Neuronal stem cell (in vitro differentiated cells): ENCODE measurements at regions not wholly inside any gene's neighbourhood (a gene's known extent, or its start where the extent isn't known, plus 50 kb on each side); places are given as distances from the start of the nearest gene placed in this dataset.

Source experiments
- DNase-seq: peaks from one replicate; pipeline ENCODE4 v3.0.0-alpha.2; 2013; ENCODE audit warnings: low spot score
- H2AFZ ChIP-seq: one replicate; pipeline ENCODE4 v1.6.1; 2013; ENCODE audit warnings: mild to moderate bottlenecking, low read length, inconsistent platforms
- H2AK5ac ChIP-seq: 2 replicates; pipeline ENCODE4 v1.6.1; 2013; ENCODE audit warnings: low read depth, mild to moderate bottlenecking, inconsistent platforms, low read length, moderate library complexity, mixed read lengths
- H2BK120ac ChIP-seq: 2 replicates; pipeline ENCODE4 v1.6.1; 2013; ENCODE audit warnings: low read depth, mild to moderate bottlenecking, inconsistent platforms, low read length, moderate library complexity, mixed read lengths
- H2BK12ac ChIP-seq: one replicate; pipeline ENCODE4 v1.6.1; 2013; ENCODE audit warnings: low read length, inconsistent platforms
- H2BK15ac ChIP-seq: 2 replicates; pipeline ENCODE4 v1.6.1; 2013; ENCODE audit warnings: mild to moderate bottlenecking, low read length, inconsistent platforms, mixed read lengths
- H2BK5ac ChIP-seq: one replicate; pipeline ENCODE4 v1.6.1; 2013; ENCODE audit warnings: inconsistent platforms, mild to moderate bottlenecking, low read length, moderate library complexity
- H3K14ac ChIP-seq: one replicate; pipeline ENCODE4 v1.6.1; 2013; ENCODE audit warnings: low read length, inconsistent platforms
- H3K18ac ChIP-seq: 2 replicates; pipeline ENCODE4 v1.6.1; 2013; ENCODE audit warnings: low read length, inconsistent platforms
- H3K23ac ChIP-seq: 2 replicates; pipeline ENCODE4 v1.6.1; 2013; ENCODE audit warnings: low read depth, mild to moderate bottlenecking, mixed read lengths, low read length, inconsistent platforms; ENCODE audit not compliant: poor library complexity
- H3K27ac ChIP-seq: replicated peaks from 3 replicates; pipeline ENCODE4 v1.5.1; 2013; ENCODE audit warnings: low read length, inconsistent platforms
- H3K27me3 ChIP-seq, 3 experiments: 2 replicates each; pipeline ENCODE4 v1.6.1; 2013; ENCODE audit warnings: low read length in 3 of 3, mild to moderate bottlenecking in 2 of 3, inconsistent platforms in 1 of 3, low read depth in 1 of 3, mixed read lengths in 1 of 3, moderate library complexity in 1 of 3; ENCODE audit not compliant: control insufficient read depth in 3 of 3, insufficient read depth in 3 of 3
- H3K36me3 ChIP-seq, 2 donors: replicated peaks in 1 of 2; 2 replicates each; pipeline ENCODE4 v1.6.1; 2013; ENCODE audit warnings: low read length in 2 of 2; ENCODE audit not compliant: control insufficient read depth in 2 of 2, insufficient read depth in 2 of 2
- H3K4ac ChIP-seq: 2 replicates; pipeline ENCODE4 v1.6.1; 2013; ENCODE audit warnings: inconsistent platforms, mild to moderate bottlenecking, low read length, moderate library complexity
- H3K4me1 ChIP-seq, 2 donors: 1 replicate in 1 of 2; 2 replicates in 1 of 2; pipeline ENCODE4 v1.6.1; 2013; ENCODE audit warnings: low read length in 2 of 2, low read depth in 1 of 2; ENCODE audit not compliant: control insufficient read depth in 2 of 2, insufficient read depth in 1 of 2
- H3K4me2 ChIP-seq: one replicate; pipeline ENCODE4 v1.6.1; 2013; ENCODE audit warnings: mild to moderate bottlenecking, low read length, inconsistent platforms; ENCODE audit not compliant: insufficient read depth, poor library complexity, severe bottlenecking
- H3K4me3 ChIP-seq, 2 donors: 2 replicates each; pipeline ENCODE4 v1.5.1; 2013; ENCODE audit warnings: low read length in 2 of 2, mild to moderate bottlenecking in 2 of 2, inconsistent platforms in 1 of 2, moderate library complexity in 1 of 2
- H3K79me1 ChIP-seq: one replicate; pipeline ENCODE4 v1.6.1; 2013; ENCODE audit warnings: low read depth, mild to moderate bottlenecking, inconsistent platforms, low read length, moderate library complexity
- H3K9ac ChIP-seq: one replicate; pipeline ENCODE4 v1.6.1; 2013; ENCODE audit warnings: mild to moderate bottlenecking, low read depth, low read length, inconsistent platforms; ENCODE audit not compliant: poor library complexity
- H3K9me3 ChIP-seq, 2 donors: replicated peaks in 1 of 2; 2 replicates each; pipeline versions ENCODE3 to v1.6.1; 2013; ENCODE audit warnings: low read length in 2 of 2, mild to moderate bottlenecking in 2 of 2, inconsistent platforms in 1 of 2, low read depth in 1 of 2, mixed read lengths in 1 of 2, moderate library complexity in 1 of 2; ENCODE audit not compliant: control insufficient read depth in 2 of 2, insufficient read depth in 1 of 2
- H4K8ac ChIP-seq: one replicate; pipeline ENCODE4 v1.6.1; 2013; ENCODE audit warnings: low read depth, mild to moderate bottlenecking, inconsistent platforms, low read length, moderate library complexity
- H4K91ac ChIP-seq: one replicate; pipeline ENCODE4 v1.6.1; 2013; ENCODE audit warnings: low read length, low read depth, mild to moderate bottlenecking, inconsistent platforms; ENCODE audit not compliant: poor library complexity
- WGBS, 2 donors: extraction: QIAGEN DNeasy Blood & Tissue Kit; methylation state at CpG; one replicate each; pipeline ENCODE4 v1.1.7; 2013; ENCODE audit warnings: missing lambda C conversion rate in 2 of 2, mixed read lengths in 1 of 2; ENCODE audit not compliant: insufficient read length in 2 of 2, insufficient replicate concordance in 1 of 2; ENCODE audit errors: extremely low coverage in 2 of 2; 5-methylcytosine and 5-hydroxymethylcytosine counted together

DNA sequence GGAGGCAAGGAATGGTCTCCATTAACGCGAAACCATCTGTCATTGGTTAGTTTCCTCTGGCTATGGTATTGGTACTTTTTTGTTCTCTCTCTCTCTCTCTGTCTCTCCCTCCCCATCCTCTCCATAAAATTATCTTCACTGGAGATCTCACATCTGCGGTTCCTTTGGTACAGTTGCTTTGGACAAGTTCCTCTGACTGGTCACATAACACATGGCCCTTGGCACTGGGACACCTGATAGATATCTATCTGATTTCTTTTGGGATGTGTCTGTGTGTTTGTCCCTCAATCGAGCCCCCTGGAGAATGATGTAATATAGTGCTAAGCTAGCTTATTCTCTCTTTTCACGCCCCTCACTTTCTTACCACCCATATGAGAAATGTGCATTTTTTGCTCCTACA, 682.0 kb upstream of the B3GALT2 start:
- Histone ChIP-seq H3K79me1 (no peaks in the 10 kb centered on the region), H2BK120ac (no peak overlapping the region), H4K8ac (no peak overlapping the region), H3K4me3 (no peak overlapping the region), H3K27ac (no peak overlapping the region), H3K4me2 (no peak overlapping the region), H3K23ac (no peak overlapping the region), H3K18ac (no peak overlapping the region), H3K9me3 (no peaks in the 10 kb centered on the region), H3K27me3 (no peaks in the 10 kb centered on the region), H2AK5ac (no peak overlapping the region), H2BK12ac (no peak overlapping the region), H2BK5ac (no peak overlapping the region), H4K91ac (no peak overlapping the region), H3K4ac (no peak overlapping the region), H2BK15ac (no peak overlapping the region), H2AFZ (no peak overlapping the region), H3K36me3 (no peaks in the 10 kb centered on the region), H3K14ac (no peak overlapping the region), H3K9ac (no peak overlapping the region), H3K4me1 (no peaks in the 10 kb centered on the region)
- DNase-seq, result no peak
- WGBS, 2 donors, result no CpG with 5 or more reads among the region's 5 CpGs

DNA sequence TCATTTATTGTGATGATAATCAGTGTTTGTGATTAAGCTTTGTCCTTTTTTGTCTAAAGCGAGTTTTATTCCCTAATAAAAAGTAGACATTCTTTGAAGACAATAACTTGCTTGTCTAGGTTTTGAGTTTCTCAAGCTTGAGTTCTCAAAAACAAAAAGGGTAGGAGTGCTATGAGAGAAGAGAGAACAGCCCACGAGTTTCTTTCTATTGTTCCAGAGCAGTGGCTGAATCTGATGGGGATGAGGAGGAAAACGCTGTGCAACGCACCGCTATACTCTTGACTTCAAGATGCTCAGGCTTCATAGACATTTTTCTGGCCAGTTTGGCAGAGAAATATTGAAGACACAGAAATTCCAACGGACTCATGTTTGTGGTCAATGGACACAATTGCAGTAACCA, 669.8 kb upstream of the B3GALT2 start:
- no peak overlapping the region for H3K4ac ChIP-seq
- no peaks in the 10 kb centered on the region for H3K36me3 ChIP-seq
- H3K27ac ChIP-seq, result no peak overlapping the region
- peak; percentile 27 for DNase-seq
- no CpG with 5 or more reads among the region's 6 CpGs for WGBS, 2 donors
- peak overlapping the region; percentile 8 for H2AFZ ChIP-seq
- H3K9me3 ChIP-seq, result no peaks in the 10 kb centered on the region
- H2BK15ac ChIP-seq, result no peak overlapping the region
- H3K14ac ChIP-seq, result no peak overlapping the region
- H2BK12ac ChIP-seq, result no peak overlapping the region
- no peak overlapping the region for H4K91ac ChIP-seq
- H3K4me2 ChIP-seq, result no peak overlapping the region
- no peak overlapping the region for H4K8ac ChIP-seq
- no peak overlapping the region for H3K4me3 ChIP-seq
- no peak overlapping the region for H3K18ac ChIP-seq
- H2BK120ac ChIP-seq, result no peak overlapping the region
- H3K79me1 ChIP-seq, result no peaks in the 10 kb centered on the region
- no peak overlapping the region for H2AK5ac ChIP-seq
- H3K23ac ChIP-seq, result no peak overlapping the region
- H3K9ac ChIP-seq, result no peak overlapping the region
- H3K27me3 ChIP-seq, result no peaks in the 10 kb centered on the region
- H2BK5ac ChIP-seq, result no peak overlapping the region
- peaks cover 0 to 3% of the 10 kb centered on the region in 2 donors for H3K4me1 ChIP-seq

DNA sequence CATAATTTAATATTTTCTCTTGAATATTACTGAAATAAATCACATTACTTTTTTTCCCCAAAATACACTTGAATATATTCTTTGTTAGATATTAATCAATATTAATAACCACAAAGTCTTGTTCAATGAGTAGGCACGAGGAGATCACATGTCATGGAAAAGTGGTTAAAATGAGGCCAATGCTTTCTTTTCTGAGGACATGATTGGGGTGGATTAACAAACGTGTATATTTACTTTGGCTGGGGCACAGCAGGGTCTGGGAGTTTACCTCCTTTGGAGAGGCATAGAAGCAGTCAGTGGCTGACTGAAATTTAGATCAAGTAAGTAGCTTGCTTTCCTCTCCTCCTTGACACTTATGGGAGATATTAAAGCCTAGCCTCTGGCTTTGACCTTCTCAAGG, 664.3 kb upstream of the B3GALT2 start:
- Histone ChIP-seq H3K36me3 (no peaks in the 10 kb centered on the region), H3K4me3 (no peak overlapping the region), H3K9ac (no peak overlapping the region), H2BK5ac (no peak overlapping the region), H3K23ac (no peak overlapping the region), H3K27me3 (no peaks in the 10 kb centered on the region), H3K4me1 (peaks cover 0 to 4% of the 10 kb centered on the region in 2 donors), H2BK15ac (no peak overlapping the region), H2BK12ac (no peak overlapping the region), H3K4ac (no peak overlapping the region), H2AFZ (no peak overlapping the region), H4K8ac (no peak overlapping the region), H2AK5ac (no peak overlapping the region), H3K79me1 (no peaks in the 10 kb centered on the region), H3K18ac (no peak overlapping the region), H2BK120ac (no peak overlapping the region), H3K14ac (no peak overlapping the region), H3K27ac (no peak overlapping the region), H4K91ac (no peak overlapping the region), H3K9me3 (no peaks in the 10 kb centered on the region), H3K4me2 (no peak overlapping the region)
- WGBS, 2 donors, result no CpG with 5 or more reads among the region's 2 CpGs
- no peak for DNase-seq

DNA sequence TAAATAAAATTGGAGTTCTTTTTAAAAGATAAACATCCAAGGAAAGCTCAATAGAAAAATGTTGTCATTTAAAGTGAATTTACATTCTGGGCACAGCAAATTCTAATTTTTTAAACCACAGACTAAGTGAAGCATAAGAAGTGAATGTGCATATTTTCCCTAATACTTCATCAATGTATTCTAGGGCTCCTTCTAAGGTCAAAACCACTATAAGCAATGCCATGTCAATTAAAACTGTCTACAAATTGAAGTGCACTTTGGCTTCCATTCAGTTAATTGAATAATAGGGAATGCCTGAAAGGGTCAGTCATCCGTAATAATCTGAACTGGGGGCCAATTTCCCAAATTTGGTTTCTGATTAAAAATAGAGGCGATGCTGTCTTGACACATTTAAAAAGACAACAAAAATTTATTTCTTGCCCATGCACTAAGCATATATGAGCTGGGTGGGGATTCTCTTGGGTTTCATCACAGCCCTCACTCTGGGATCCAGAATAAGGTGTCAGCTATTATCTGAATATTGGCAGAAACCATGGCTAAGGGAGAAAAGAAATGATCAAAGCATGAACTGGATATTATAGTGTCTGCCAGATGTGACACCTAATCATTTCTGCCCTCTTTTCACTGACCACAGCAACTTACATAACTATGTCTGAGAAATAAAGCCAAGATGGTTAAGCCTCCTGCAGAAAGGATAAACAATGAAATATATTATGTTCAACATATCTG, 660.6 kb upstream of the B3GALT2 start:
- no peak overlapping the region for H3K27ac ChIP-seq
- H3K4me1 ChIP-seq, result peaks cover 0 to 4% of the 10 kb centered on the region in 2 donors
- H3K36me3 ChIP-seq, result no peaks in the 10 kb centered on the region
- H2BK120ac ChIP-seq, result no peak overlapping the region
- H3K18ac ChIP-seq, result no peak overlapping the region
- no peak overlapping the region for H3K9ac ChIP-seq
- H3K79me1 ChIP-seq, result no peaks in the 10 kb centered on the region
- no peak overlapping the region for H2BK12ac ChIP-seq
- H3K9me3 ChIP-seq, result no peaks in the 10 kb centered on the region
- WGBS, 2 donors, result no CpG with 5 or more reads among the region's 2 CpGs
- H4K8ac ChIP-seq, result no peak overlapping the region
- no peak overlapping the region for H3K4ac ChIP-seq
- DNase-seq, result no peak
- H3K23ac ChIP-seq, result no peak overlapping the region
- no peaks in the 10 kb centered on the region for H3K27me3 ChIP-seq
- no peak overlapping the region for H3K4me3 ChIP-seq
- no peak overlapping the region for H3K4me2 ChIP-seq
- H2BK5ac ChIP-seq, result no peak overlapping the region
- no peak overlapping the region for H3K14ac ChIP-seq
- H2AK5ac ChIP-seq, result no peak overlapping the region
- no peak overlapping the region for H2AFZ ChIP-seq
- H2BK15ac ChIP-seq, result no peak overlapping the region
- no peak overlapping the region for H4K91ac ChIP-seq
